GM21529 (cell line): ENCODE measurements at regions not wholly inside any gene's neighbourhood (a gene's known extent, or its start where the extent isn't known, plus 50 kb on each side); places are given as distances from the start of the nearest gene placed in this dataset.
"Not testable (repeated sequence)": the region's sequence is repeated elsewhere in the genome, so short reads cannot be mapped to it uniquely, and the experiment has no call there.

Experiments
- ATAC-seq: cut with Tn5 transposase; IDR thresholded peaks from one replicate; pipeline ENCODE4 v1.9.1; 2021; ENCODE audit not compliant: unreplicated experiment

DNA sequence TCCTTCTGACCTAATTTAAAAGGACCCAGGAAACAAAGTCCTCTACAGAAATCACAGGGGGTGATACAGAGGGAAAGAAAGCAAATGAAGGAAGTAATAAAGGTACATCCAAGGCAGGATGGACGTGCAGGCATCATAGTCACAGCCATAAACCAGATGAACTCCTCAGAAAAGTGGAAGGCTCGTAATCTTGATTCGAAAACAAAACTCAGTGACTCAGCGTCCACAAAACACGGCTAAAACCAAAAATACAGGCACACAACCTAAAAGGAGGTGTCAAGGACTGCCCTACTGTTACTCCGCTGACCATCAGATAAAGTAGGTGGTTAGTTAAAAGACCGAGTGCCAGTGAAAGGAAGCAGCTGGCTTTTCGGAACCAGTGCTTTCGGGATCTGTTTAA, 81.5 kb downstream of the TRIM69 start:
- not testable (repeated sequence) for ATAC-seq

DNA sequence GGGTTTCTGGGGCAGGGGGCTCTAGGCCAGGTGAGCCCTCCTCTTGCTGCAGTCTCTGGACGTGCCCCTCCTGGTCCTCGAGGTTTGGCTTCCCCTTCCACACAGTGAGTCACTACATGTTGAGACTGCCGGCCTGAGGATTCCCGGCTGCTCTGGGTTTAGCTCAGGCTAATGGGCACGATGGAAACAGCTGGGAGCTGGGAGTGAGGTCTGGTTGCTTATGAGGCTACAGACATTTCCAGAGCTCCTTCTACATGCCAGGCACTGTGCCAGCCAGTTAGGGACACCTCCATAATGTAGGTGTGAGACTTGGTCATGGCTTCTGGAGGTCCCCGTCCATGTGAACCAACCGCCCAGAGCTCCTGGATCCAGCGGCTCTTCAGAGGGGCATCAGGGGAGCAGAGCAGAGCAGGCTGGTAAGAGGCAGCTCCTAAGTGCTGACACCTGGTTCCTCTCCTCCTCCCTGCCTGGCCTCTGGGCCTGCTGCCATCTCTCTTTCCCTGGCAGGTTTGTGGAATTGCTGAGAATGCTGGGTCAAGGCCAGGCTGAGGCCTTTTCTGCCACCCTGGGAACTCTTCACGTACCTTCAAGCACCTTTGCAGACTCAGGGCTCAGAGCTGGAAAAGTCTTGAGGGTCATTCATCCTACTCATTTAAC, 83.1 kb downstream of the TRIM69 start:
- not testable (repeated sequence) for ATAC-seq

DNA sequence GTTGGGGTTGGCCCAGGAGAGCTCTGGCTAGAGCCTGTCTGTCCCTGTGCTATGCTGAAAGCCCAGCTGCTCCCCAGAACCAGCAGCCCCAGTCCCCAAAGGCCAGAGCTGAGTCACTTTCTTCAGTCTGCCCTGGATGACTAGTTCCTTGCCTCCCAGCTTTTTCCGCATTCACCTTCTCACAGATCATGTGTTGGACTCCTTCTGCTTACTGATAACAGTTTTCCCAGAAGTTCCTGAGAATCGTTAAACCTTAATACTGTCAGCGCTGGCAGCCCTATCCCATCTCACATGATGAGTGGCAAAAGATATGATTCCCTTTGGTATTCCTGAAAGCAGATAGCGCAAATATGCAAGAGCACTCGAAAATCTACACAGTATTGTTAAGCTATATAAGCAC, 84.2 kb downstream of the TRIM69 start:
- ATAC-seq, result not testable (repeated sequence)

DNA sequence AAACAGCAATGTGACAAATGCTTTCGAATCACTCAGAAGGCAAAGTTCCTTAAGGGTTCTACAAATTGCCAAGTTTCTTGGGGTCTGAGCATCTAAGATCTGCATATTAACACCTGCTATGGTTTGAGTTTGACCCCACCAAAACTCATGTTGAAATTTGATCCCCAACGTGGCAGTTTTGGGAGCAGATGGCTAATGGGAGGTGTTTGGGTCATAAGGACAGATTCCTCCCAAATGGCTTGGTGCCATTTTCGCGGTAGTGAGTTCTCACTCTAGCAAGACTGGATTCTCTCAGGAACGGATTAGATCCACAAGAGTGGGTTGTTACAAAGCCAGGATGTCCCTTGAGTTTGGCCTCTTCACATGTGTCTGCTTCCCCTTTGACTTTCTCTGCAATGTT, 84.6 kb downstream of the TRIM69 start:
- ATAC-seq, result not testable (repeated sequence)

DNA sequence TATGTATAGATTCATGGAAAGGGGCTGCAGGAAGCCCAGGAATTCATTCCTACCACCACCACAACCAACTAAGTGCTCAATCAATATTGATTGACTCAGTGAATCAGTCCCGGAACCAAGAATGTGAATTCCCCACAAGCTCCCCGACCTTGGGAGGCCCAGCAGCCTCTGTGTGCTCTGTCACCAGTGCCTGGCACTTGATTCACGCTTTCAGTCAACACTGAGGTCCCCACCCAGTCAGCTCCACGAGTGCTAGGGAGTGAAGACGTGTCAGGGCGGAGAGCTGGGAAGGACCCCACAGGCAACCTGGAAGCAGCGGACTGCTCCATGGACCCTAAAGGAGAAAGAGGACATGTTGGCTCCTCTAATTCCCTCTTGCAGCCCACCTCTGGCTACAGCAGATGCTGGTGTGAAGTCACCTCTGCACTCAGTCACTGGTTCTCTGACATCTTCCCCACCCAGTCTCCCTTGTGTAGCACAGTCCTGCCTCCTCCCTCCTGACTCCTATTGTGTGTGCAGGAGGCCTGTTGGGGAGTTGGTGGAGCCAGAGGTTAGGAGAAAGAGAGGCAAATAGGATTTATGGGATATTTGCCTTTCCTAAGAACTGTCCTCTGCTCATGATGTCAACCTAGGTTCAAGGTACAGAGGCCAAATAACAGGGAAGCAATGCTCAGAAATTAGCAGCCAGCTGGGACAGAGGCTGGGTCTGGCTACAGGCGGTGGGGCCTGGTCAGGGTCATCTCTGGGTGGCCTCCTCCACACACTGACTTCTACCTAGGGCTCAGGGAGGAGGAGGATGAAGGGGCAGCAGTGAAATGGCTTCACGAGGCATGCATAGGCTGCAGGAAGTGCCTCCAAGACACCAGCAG, 88.2 kb downstream of the TRIM69 start:
- ATAC-seq, result not testable (repeated sequence)

DNA sequence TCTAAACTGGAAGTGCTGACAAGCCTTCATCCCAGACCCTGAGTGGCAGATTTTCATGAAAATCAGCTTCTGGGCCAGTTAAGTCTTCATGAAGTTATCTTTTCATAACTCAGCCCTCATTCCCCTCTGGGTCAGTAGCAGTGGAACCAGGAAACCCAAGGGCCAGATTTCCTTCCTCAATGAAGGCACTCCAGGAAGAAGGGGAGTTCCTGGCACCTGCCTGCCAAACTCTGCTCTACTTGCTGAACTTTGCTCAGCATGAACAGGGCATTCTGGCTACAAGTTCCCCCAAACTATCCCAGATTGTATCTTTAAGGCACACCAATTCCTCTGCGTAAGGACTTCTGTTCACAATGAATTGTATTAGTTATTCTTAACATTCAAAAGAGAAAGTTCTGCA, 90.3 kb downstream of the TRIM69 start:
- ATAC-seq, result not testable (repeated sequence)

DNA sequence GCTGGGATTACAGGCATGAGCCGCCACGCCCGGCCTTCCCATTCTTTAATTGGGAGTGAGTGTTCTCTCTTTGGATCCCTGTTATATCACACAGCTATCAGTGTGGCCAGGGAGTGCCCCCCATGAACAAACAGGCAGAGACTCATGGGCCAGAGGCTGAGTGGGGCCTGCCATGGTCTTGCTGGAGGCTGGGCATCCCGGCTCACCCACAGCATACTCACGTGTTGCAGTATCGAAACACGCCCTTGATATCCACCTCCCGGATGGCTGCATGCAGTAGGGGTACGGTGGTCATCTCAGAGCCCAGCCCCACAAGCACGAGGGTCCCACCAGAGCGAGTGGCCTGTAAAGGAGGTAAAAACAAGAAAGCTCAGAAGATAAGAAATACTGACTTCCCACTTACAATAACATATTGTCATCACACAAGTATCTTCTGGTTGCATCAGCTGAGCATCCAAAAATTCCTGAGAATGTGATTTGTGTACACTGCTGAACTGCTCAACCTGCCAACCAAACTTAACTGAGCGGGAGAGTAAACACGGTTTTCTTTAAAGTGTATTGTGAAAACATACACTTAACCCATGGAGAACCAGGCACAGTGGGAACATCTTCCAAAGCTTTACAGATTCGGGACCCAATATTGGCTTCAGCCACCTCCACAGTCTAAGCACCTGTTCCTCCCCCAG, 92.0 kb downstream of the TRIM69 start:
- not testable (repeated sequence) for ATAC-seq

DNA sequence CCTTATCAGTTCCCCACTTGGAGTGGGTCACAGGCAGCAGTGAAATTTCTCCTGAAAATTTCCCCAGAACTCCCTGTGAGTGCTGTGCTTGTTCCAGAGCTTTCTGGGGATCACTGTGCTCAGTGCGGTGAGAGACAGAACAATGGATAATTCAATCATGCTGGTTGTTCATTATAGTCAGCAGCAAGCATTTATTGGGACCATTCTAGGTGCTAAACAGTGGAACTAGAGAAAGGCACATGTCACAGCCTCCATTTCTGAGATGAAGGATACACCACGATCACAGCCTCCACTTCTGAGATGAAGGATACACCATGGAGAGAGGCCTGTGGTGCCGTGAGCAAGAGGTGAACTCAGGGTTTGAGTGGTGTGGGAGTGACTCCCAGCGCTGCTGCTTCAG, 92.8 kb downstream of the TRIM69 start:
- not testable (repeated sequence) for ATAC-seq

DNA sequence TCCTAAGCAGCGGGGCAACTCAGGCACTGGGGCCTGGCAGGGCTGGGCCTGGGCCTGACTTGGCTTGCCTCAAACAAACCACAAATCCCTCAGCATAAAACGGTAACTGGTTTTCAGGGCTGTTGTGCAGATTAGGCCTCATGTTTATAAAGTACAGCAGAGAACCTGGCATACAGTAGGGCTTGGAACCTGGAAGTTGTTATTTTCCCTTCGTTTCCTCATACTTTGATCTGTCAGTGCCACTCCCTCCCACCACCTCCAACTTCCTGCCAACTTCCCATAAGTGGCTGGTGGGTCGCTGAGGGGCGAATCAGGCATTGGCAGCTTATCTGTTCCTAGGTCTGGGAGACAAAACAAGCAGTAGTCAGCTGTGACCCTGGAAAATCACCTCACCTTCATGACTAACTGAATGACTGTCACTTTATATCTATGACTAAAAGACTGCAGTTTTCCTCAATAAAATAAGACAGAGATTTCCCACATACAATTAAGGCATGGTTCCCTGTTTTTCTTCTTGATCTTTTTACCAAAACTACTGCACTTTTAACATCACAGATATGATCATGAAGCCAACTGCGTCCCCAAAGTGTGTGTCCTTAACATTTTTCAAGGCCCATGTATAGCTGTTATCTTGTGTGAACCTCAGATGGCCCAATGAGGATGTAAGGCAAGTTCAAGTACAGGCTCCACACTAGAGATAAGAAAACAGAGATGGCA, 94.5 kb downstream of the TRIM69 start:
- ATAC-seq, result not testable (repeated sequence)

DNA sequence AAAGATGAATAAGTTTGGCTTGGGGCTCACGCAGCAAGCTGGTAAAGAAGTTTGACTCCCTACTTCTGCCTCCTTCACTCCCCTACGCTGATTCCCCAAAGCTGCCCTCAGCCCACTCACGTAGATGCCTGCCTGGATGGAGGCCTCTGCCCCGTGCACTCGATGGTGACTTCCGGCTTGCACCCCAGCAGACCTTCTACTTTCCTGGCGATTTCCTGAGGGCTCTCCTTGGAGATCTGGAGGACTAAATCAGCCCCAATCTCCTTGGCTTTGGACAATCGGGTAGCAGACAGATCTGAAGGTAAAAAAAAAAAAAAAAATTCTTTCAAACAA, 95.0 kb downstream of the TRIM69 start:
- not testable (repeated sequence) for ATAC-seq

DNA sequence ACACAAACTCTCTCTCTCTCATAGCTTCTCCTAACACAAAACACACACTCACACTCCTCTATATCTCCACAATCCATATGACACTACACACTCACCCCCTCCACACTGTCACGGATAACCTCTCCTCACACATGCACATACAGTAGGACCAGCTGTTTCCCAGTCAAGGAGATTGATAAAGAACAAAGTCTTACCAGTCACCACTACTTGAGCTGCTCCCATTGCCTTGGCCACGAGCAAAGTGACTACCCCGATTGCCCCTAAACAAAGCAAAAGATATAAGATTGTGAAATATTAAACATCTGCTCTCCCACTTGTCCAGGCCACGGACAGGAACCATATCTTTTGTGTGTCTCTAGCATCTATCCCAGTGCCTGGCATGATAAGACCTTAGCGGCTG, 95.8 kb downstream of the TRIM69 start:
- ATAC-seq, result not testable (repeated sequence)

DNA sequence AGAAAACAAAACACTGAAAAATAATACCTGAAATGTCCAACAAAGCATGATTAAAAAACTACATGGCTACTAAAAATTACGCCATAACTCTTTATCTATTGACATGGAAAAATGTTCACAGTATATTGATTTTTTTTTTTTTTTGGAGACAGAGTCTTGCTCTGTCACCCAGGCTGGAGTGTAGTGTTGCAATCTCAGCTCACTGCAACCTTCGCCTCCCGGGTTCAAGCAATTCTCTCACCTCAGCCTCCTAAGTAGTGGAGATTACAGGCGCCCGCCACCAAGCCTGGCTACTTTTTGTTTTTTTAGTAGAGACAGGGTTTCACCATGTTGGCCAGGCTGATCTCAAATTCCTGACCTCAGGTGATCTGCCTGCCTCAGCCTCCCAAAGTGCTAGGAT, 96.8 kb downstream of the TRIM69 start:
- not testable (repeated sequence) for ATAC-seq

DNA sequence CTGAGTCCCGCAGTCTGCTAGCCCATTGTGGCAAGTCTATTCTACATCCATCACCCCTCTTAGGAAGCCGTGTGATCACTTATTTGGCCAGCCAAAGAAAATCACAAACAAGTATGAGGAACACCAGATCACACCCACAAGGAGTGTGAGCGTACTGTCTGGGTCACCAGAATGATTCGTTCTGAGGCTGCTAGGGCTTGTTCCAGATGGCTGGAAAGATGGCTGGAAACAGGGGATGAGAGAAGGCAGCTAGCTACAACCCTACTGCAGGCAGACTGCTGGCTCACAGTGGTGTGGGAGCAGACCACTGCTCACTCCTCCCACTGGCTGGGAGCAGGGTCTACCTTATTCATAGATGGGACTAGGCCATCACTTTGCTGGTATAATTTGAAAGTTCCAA, 97.4 kb downstream of the TRIM69 start:
- ATAC-seq, result not testable (repeated sequence)

DNA sequence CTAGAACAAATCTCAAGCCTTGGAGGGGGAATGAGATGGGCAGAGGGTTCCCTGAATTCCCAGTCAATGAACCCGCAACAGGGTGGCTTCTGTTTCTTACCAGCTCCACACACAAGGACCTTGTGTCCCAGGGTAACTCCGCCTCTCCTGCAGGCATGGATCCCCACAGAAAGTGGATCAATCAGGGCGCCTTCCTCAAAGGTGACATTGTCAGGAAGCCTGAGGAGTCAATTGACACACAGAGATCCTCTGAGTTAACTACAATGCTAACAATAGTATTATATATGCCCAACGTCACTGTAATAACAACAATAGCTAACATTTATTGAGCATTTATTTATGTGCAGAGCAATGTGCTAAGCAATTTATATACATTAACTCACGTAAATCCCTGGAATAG, 98.8 kb downstream of the TRIM69 start:
- not testable (repeated sequence) for ATAC-seq

DNA sequence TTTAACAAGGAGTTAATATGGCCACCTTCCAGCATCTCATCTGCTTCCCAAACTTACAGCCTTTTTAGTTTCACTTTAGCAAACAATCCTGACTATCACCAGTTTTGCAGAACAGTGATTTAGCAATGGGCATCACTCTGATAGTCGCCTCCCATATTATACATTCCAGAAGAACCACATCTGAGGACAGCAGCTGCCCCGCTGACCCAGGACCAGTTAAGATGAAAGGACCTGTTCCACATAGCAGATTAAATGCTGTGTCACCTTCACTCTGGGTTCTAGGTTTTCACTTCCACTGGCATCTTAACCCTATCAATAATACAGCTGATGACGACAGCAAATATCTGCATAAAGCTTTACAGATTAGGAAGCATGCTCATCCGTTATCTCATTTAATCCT, 99.8 kb downstream of the TRIM69 start:
- no peak for ATAC-seq

DNA sequence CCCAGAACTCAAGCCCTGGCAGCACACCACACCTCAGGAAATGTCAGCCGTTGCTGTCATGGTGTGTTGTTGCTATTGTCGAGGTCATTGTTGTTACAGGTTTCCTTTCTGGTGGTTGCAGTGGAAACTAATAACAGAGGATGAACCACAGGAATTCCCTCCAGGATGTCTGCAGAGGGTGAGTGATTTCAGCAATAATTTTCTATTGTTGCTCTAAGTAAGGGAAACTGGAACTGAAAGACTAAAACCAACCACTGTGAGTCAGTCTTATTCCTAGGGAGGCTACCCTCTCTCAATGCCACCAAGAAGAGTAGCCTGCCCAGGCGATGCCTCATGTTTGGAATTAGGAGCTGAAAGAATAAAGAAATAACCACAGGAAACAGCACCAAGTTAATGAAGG, 102.6 kb downstream of the TRIM69 start:
- not testable (repeated sequence) for ATAC-seq

DNA sequence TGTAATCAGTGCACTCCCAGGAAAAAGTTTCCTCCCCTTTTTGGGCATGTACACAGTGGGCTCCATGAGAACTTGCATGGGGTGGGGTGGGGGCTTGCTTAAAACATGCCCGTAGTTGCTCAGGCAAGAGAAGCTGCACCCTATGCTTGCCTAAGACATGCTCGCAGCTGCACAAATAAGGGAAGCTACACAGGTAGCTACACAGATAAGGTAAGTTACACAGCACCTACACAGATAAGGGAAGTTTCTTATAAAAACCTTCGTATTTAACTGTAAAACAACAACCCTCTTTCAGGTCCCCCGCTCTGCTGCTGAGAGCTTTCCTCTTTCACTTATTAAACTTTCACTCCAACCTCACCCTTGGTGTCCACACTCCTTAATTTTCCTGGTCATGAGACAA, 105.4 kb downstream of the TRIM69 start:
- not testable (repeated sequence) for ATAC-seq

DNA sequence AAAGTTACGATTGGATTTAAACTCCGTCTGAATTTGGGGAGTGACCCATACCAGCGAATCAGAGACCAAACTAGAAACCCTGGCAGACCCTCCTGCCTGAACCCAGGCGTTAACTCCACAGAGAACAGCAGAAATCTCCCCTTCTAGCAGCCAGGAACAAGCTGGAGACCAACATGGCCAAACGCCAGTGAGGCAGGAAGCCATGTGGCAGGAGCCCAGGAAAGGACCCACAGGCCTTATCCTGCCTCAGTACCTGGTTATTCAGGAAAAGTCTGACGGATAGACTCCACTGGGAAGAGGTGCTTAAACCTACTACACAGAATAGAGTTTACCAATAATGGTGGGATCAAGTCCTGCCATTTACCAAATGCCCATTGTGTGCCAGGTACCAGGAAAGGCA, 106.6 kb downstream of the TRIM69 start:
- not testable (repeated sequence) for ATAC-seq

DNA sequence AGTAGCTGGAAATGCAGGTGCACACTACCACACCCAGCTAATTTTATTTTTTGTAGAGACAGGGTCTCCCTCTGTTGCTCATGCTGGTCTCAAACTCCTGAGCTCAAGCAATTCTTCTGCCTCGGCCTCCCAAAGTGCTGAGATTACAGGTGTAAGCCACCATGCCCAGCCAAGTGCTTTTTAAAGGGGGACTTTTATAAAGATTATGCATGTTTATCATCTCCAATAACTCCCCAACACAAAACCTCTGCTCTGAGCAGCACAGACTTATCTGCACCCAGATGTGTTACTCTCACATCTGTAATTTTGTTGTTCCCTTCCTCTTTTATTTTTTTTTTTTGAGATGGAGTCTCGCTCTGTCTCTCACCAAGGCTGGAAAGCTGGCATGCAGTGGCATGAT, 108.6 kb downstream of the TRIM69 start:
- not testable (repeated sequence) for ATAC-seq

DNA sequence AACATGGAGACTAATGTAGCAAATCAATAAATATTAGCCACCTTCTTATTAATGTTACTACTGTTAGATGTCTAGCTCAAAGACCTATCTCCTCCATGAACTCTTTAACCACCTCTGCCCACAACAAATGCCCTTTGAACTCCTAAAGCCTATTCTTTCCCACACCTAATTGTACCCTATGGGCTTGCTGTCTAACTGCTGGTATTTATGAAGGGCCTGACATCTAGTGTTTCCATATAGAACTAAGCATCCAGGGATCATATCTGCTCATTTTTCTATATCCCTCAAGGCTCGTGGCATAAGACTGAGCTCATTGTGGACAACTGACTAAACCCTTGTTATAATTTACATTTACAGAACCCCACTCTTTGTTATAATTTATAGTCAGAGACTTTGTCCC, 109.8 kb downstream of the TRIM69 start:
- ATAC-seq, result not testable (repeated sequence)

DNA sequence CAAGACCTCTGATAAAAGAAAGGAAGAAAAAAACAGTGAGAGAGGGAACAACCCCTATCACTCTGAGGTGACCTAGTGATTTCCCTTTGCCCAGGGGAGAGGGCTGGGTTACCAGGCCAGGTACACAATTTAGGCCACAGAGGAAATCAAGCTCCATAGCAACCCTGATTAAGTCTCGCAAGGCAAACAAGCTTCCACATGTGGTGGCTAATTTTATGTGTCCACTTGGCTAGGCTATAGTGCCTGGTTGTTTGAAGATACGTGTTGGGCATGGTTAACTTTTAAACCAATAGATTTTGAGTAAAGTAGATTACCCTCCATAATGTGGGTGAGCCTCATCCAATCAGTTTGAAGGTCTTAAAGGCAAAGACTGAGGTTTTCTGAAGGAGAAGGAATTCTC, 108.9 kb upstream of the TERB2 start:
- not testable (repeated sequence) for ATAC-seq
